GM19240 (cell line): ENCODE measurements at regions not wholly inside any gene's neighbourhood (a gene's known extent, or its start where the extent isn't known, plus 50 kb on each side); places are given as distances from the start of the nearest gene placed in this dataset.
"Not testable (repeated sequence)": the region's sequence is repeated elsewhere in the genome, so short reads cannot be mapped to it uniquely, and the experiment has no call there.

ENCODE experiments used
- DNase-seq: peaks from one replicate; pipeline ENCODE4 v3.0.0; 2011; ENCODE audit warnings: low spot score; ENCODE audit not compliant: insufficient read length

DNA sequence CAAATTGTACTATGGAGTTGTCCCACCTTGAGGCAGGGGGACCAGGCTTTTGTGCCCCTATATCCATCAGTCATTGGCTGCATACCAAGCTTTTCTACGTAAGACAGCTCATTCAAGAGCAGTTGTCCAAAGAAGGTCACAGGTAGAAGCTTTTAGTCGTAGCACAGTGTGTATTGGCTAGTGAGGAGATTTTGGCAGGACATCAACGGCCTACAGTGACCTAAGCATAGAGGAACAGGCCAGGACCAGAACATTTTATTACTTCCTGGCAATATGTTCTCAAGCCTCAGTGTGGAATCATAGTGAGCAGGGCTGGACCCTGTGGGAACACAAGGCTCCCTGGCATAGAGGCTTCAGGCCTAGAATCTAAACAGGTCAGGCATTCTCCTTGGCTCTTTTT lies 105.4 kb upstream of the ANKRD28 start:
- DNase-seq, result no peak

DNA sequence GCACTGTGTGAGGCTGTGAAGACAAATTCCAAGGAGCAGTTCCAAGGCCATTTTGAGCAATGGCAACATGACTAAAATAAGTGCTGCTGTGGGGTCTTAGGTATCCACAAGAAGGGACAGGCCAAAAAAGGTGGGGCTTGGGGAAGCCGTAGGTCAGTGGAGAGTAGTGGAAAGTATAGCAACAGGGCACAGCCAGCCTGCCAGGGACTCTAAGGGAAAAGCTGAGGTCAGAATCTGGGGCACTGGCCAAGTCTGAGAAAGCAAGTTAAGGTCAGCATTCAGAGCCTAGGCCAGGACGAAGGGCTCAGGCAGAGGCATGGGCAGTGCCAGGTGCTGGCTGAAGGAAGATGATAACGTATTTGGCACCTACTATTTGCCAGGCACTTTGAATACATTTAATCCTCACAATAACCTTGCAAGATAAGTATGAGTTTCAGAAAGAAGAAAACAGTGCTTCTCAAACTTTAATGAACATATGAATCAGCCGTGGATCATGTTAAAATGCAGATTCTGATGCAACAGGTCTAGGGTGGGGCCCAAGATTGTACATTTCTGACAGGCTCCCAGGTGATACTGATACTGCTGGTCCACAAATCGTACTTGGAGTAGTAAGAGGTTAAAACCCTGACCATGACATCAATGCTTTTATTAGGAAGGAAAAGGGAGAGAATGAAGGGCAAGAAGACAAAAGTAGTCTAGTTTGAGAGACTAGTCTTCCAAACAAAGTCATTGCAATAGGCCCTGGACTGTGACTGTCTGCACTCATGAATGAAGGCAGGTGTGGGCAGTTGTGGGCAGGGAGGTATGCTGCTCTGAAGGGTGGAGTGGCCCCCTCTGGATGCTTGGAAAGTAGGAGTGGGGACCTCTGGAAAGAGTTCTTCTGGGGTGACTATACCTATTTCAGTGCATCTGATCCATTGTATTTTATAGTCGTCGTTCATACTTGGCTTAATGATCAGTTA lies 106.3 kb upstream of the ANKRD28 start:
- DNase-seq, result no peak

- no peak for DNase-seq
These were observed 107.3 kb upstream of the ANKRD28 start for GRCh38 chr3:15905041-15905440.

DNA sequence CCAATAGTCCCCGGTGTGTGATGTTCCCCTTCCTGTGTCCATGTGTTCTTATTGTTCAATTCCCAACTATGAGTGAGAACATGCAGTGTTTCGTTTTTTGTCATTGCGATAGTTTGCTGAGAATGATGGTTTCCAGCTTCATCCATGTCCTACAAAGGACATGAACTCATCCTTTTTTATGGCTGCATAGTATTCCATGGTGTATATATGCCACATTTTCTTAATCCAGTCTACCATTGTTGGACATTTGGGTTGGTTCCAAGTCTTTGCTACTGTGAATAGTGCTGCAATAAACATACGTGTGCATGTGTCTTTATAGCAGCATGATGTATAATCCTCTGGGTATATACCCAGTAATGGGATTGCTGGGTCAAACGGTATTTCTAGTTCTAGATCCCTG lies 109.6 kb upstream of the ANKRD28 start:
- not testable (repeated sequence) for DNase-seq

- DNase-seq, result no peak
These were observed 121.2 kb upstream of the ANKRD28 start for GRCh38 chr3:15918988-15919387.

GRCh38 chr3:15919971-15920370 lies 122.2 kb upstream of the ANKRD28 start:
- no peak for DNase-seq

GRCh38 chr3:15923640-15924405 lies 126.0 kb upstream of the ANKRD28 start:
- no peak for DNase-seq

- DNase-seq, result no peak
These were observed 127.1 kb upstream of the ANKRD28 start for GRCh38 chr3:15924914-15925313.

DNA sequence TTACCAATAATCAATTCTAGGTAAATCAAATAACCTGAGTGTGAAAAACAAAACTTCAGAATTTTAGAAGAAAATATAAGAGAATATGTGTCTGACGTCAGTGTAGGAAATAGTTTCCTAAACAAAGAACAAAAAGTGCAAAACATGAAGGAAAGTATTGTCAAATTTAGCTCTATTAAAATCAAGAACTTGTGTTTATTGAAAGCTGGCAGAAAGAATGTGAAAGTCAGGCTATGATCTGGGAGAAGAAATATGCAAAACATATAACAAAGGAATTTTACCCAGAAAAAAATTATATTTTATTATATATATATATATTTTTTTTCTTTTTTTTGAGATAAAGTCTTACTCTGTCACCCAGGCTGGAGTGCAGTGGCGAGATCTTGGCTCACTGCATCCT lies 129.1 kb upstream of the ANKRD28 start:
- no peak for DNase-seq

- no peak for DNase-seq
These were observed 130.2 kb upstream of the ANKRD28 start for GRCh38 chr3:15927969-15928368.

DNA sequence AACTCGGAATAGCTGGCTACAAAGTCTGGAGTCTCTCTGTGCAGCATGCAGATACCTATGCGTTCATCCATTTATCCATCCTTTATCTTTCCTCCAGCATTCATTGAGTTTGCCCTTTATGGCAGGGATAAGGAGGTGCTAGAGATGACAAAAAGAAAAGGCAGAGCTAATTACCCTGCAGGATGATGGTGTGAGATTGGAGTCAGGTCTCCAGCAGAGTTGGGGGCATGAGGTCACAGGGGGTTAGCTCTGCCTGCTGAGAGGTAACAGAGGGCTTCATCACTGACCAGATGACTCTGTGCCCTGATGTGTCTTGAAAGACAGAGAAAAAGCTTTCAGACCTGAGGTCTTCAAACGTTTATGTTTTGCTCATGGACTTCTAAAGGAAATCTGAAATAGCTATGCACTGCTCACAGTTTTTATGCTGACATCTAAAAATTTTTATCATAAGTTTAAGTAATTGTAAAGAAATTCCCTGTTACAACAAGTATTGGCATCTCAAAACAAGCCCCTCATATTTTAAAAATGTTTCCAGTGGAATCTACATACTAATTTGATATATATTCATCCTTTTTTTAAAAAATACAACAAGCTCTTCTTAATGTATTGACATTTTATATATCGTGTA lies 132.3 kb upstream of the ANKRD28 start:
- no peak for DNase-seq

GRCh38 chr3:15932348-15933300 lies 134.8 kb upstream of the ANKRD28 start:
- no peak for DNase-seq

GRCh38 chr3:15933439-15934139 lies 135.8 kb upstream of the ANKRD28 start:
- no peak for DNase-seq

GRCh38 chr3:15934389-15935195 lies 136.8 kb upstream of the ANKRD28 start:
- no peak for DNase-seq

- DNase-seq, result no peak
These were observed 138.5 kb upstream of the ANKRD28 start for GRCh38 chr3:15936312-15936711.

GRCh38 chr3:15940641-15941040 lies 142.9 kb upstream of the ANKRD28 start:
- DNase-seq, result no peak

GRCh38 chr3:15941457-15941856 lies 143.7 kb upstream of the ANKRD28 start:
- not testable (repeated sequence) for DNase-seq

DNA sequence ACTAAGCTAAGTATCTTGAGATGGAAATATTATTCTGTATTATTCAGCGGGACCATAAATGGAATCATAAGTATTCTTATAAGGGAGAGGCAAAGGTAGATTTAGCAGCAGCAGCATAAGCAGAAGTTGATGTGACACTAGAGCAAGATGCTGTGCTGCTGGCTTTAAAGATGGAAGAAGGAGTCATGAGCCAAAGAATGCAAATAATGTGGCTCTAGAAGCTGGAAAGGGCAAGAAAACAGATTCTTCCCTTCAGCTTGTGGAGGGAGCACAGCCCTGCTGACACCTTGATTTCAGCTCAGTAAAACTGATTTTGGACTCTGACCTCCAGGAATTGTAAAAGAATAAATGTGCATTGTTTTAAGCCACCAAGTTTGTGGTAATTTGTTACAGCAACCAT lies 144.2 kb upstream of the ANKRD28 start:
- no peak for DNase-seq

GRCh38 chr3:15942462-15942861 lies 144.7 kb upstream of the ANKRD28 start:
- DNase-seq, result no peak
